NOMO-1 (cell line): ENCODE measurements at regions not wholly inside any gene's neighbourhood (a gene's known extent, or its start where the extent isn't known, plus 50 kb on each side); places are given as distances from the start of the nearest gene placed in this dataset.

Experiments used
- DNase-seq, 2 experiments: peaks; one replicate each; lab custom pipeline; 2025; ENCODE audit not compliant: unreplicated experiment in 2 of 2; lab: John Stamatoyannopoulos, UW

GRCh38 chr9:1653282-1653681 lies 361.9 kb upstream of the SMARCA2 start:
- DNase-seq = no peak

GRCh38 chr9:1658661-1659362 lies 356.3 kb upstream of the SMARCA2 start:
- no peak for DNase-seq

GRCh38 chr9:1659363-1659690 lies 355.8 kb upstream of the SMARCA2 start:
- no peak for DNase-seq

GRCh38 chr9:1668441-1668840 lies 346.7 kb upstream of the SMARCA2 start:
- DNase-seq = no peak

- no peak for DNase-seq
Observed at GRCh38 chr9:1673300-1673699, 341.8 kb upstream of the SMARCA2 start.

- DNase-seq = no peak
Observed at GRCh38 chr9:1676771-1677170, 338.4 kb upstream of the SMARCA2 start.

GRCh38 chr9:1683951-1684350 lies 331.2 kb upstream of the SMARCA2 start:
- no peak for DNase-seq

- DNase-seq = no peak
Observed at GRCh38 chr9:1698991-1699390, 316.2 kb upstream of the SMARCA2 start.

GRCh38 chr9:1701113-1701512 lies 314.0 kb upstream of the SMARCA2 start:
- no peak for DNase-seq

- no peak for DNase-seq
Observed at GRCh38 chr9:1702701-1703100, 312.4 kb upstream of the SMARCA2 start.

GRCh38 chr9:1707291-1707690 lies 307.9 kb upstream of the SMARCA2 start:
- DNase-seq = no peak

GRCh38 chr9:1708219-1708618 lies 306.9 kb upstream of the SMARCA2 start:
- DNase-seq = no peak

GRCh38 chr9:1709347-1709746 lies 305.8 kb upstream of the SMARCA2 start:
- DNase-seq = no peak

GRCh38 chr9:1712861-1713450 lies 302.2 kb upstream of the SMARCA2 start:
- no peak for DNase-seq

GRCh38 chr9:1713841-1714240 lies 301.3 kb upstream of the SMARCA2 start:
- no peak for DNase-seq

GRCh38 chr9:1717882-1718281 lies 297.3 kb upstream of the SMARCA2 start:
- no peak for DNase-seq

GRCh38 chr9:1718836-1719235 lies 296.3 kb upstream of the SMARCA2 start:
- DNase-seq = no peak

GRCh38 chr9:1721196-1721595 lies 294.0 kb upstream of the SMARCA2 start:
- no peak for DNase-seq

GRCh38 chr9:1722404-1722803 lies 292.7 kb upstream of the SMARCA2 start:
- DNase-seq = no peak

- no peak for DNase-seq
Observed at GRCh38 chr9:1723522-1724015, 291.6 kb upstream of the SMARCA2 start.

GRCh38 chr9:1726993-1727759 lies 288.0 kb upstream of the SMARCA2 start:
- no peak for DNase-seq

- no peak for DNase-seq
Observed at GRCh38 chr9:1729631-1730030, 285.5 kb upstream of the SMARCA2 start.
